HepG2 (cell line): ENCODE measurements at regions not wholly inside any gene's neighbourhood (a gene's known extent, or its start where the extent isn't known, plus 50 kb on each side); places are given as distances from the start of the nearest gene placed in this dataset.
A peak's percentile ranks its signal among the peaks of the same experiment; 100 is the strongest.

Experiments used
- ATAC-seq: fragments of 200-7000 bp; cut with Tn5 transposase; 3 replicates; pipeline ENCODE4 v1.9.1; 2020; ENCODE audit warnings: mild to moderate bottlenecking, moderate library complexity
- BruUV-seq: library from RNA; stranded (reverse); fragments of 400-500 nt; replicated peaks from 2 replicates; lab custom pipeline; 2021; lab: Mats Ljungman, UMichigan
- CTCF ChIA-PET: fragments of 300-600 bp; formaldehyde crosslinking; extraction: SDS; loops from one replicate; lab custom pipeline; 2021; ENCODE audit warnings: low total read pairs, inconsistent platforms, low intra/inter-chr PET ratio; lab: Yijun Ruan, JAX
- POLR2A ChIA-PET: fragments of 350-600 bp; sonication (Branson Sonifier 250); formaldehyde crosslinking; loops from one replicate; lab custom pipeline; 2020; ENCODE audit warnings: antibody characterized with exemption, inconsistent platforms; lab: Yijun Ruan, JAX
- DNase-seq: peaks from one replicate; pipeline ENCODE4 v3.0.0-alpha.2; 2015; ENCODE audit warnings: low spot score
- FAIRE-seq: peaks from 3 replicates; lab custom pipeline; 2011; peaks lifted over from hg19 to GRCh38; lab: Jason Lieb, UNC
- H2AFZ ChIP-seq: one replicate; pipeline ENCODE4 v1.6.1; 2011; ENCODE audit warnings: low read length, inconsistent platforms
- H3K27ac ChIP-seq: fragments of 300-600 bp; 3 replicates; pipeline ENCODE4 v1.8.0; 2011; ENCODE audit warnings: mixed run types, mild to moderate bottlenecking, mixed read lengths, low read length, inconsistent platforms; ENCODE audit not compliant: insufficient read depth; ENCODE audit errors: extremely low read length
- H3K27me3 ChIP-seq, 2 experiments: fragments of 200-600 bp in 1 of 2; 2 replicates in 1 of 2; 3 replicates in 1 of 2; pipeline versions ENCODE4 v1.6.0 to v1.8.0; 2011; ENCODE audit warnings: low read length in 2 of 2, mild to moderate bottlenecking in 2 of 2, moderate library complexity in 2 of 2, inconsistent platforms in 1 of 2; ENCODE audit not compliant: insufficient read depth in 2 of 2, control insufficient read depth in 1 of 2
- H3K36me3 ChIP-seq, 2 experiments: fragments of 200-600 bp in 1 of 2; replicated peaks in 1 of 2; 2 replicates in 1 of 2; 3 replicates in 1 of 2; pipeline versions ENCODE4 v1.5.1 to v1.8.0; 2011; ENCODE audit warnings: low read length in 2 of 2, inconsistent platforms in 1 of 2; ENCODE audit not compliant: insufficient read depth in 2 of 2, control insufficient read depth in 1 of 2
- H3K4me1 ChIP-seq: 2 replicates; pipeline ENCODE4 v1.5.1; 2012; ENCODE audit warnings: low read length, inconsistent platforms; ENCODE audit not compliant: insufficient read depth
- H3K4me2 ChIP-seq: 2 replicates; pipeline ENCODE4 v1.6.0; 2011; ENCODE audit warnings: low read depth, low read length, inconsistent platforms
- H3K4me3 ChIP-seq, 3 experiments: fragments of 200-600 bp in 1 of 3; sonication (generic), shearing (Covaris generic) in 1 of 3; replicated peaks in 1 of 3; 2 replicates each; pipeline ENCODE4 v1.5.1; 2011 to 2016; ENCODE audit warnings: low read length in 3 of 3, inconsistent platforms in 2 of 3, low read depth in 2 of 3, mild to moderate bottlenecking in 2 of 3, control low read depth in 1 of 3, mixed read lengths in 1 of 3; ENCODE audit not compliant: insufficient read depth in 1 of 3
- H3K79me2 ChIP-seq: one replicate; pipeline ENCODE4 v1.6.1; 2011; ENCODE audit warnings: low read length, inconsistent platforms; ENCODE audit not compliant: insufficient read depth
- H3K9ac ChIP-seq: 2 replicates; pipeline ENCODE4 v1.6.0; 2011; ENCODE audit warnings: mild to moderate bottlenecking, low read depth, low read length, inconsistent platforms; ENCODE audit not compliant: insufficient read depth
- H3K9me3 ChIP-seq: 2 replicates; pipeline ENCODE4 v1.5.1; 2012; ENCODE audit warnings: mild to moderate bottlenecking, low read length
- H4K20me1 ChIP-seq: 2 replicates; pipeline ENCODE4 v1.6.0; 2011; ENCODE audit warnings: inconsistent platforms, mild to moderate bottlenecking, low read length, moderate library complexity; ENCODE audit not compliant: insufficient read depth
- CSRNP1 ChIP-seq: sonication (generic); formaldehyde crosslinking; IDR thresholded peaks from 2 replicates; pipeline ENCODE4 v1.8.1; 2023; ENCODE audit warnings: mild to moderate bottlenecking, missing genetic modification reagents
- GPN1 ChIP-seq: sonication (generic); formaldehyde crosslinking; IDR thresholded peaks from 2 replicates; pipeline ENCODE4 v1.5.1; 2020; ENCODE audit warnings: missing genetic modification reagents, borderline replicate concordance
- GZF1 ChIP-seq: sonication (generic); formaldehyde crosslinking; IDR thresholded peaks from 2 replicates; pipeline ENCODE4 v1.5.1; 2020; ENCODE audit warnings: mild to moderate bottlenecking, missing genetic modification reagents
- HBP1 ChIP-seq: IDR thresholded peaks from 2 replicates; pipeline ENCODE4 v1.6.1; 2016; ENCODE audit warnings: low read depth, control low read depth
- HES4 ChIP-seq: sonication (generic); formaldehyde crosslinking; IDR thresholded peaks from 2 replicates; pipeline ENCODE4 v1.9.0; 2021; ENCODE audit warnings: mild to moderate bottlenecking, missing genetic modification reagents, borderline replicate concordance
- MBNL3 ChIP-seq: fragments of 250-450 bp; sonication (Bioruptor Pico); conservative IDR thresholded peaks from 2 replicates; pipeline ENCODE4 v1.8.0; 2022; ENCODE audit warnings: mild to moderate bottlenecking, inconsistent platforms
- NR2C2 ChIP-seq: sonication (generic); formaldehyde crosslinking; IDR thresholded peaks from 2 replicates; pipeline ENCODE4 v1.4.0; 2020; ENCODE audit warnings: missing genetic modification reagents, mild to moderate bottlenecking, moderate library complexity, borderline replicate concordance
- TARDBP ChIP-seq: sonication (generic); formaldehyde crosslinking; IDR thresholded peaks from 2 replicates; pipeline ENCODE4 v1.8.0; 2022; ENCODE audit warnings: mild to moderate bottlenecking, missing genetic modification reagents
- ZBTB33 ChIP-seq: sonication (generic); formaldehyde crosslinking; IDR thresholded peaks from 2 replicates; pipeline ENCODE4 v1.4.0; 2020; ENCODE audit warnings: missing genetic modification reagents
- ZNF770 ChIP-seq: sonication (generic); formaldehyde crosslinking; IDR thresholded peaks from 2 replicates; pipeline ENCODE4 v1.5.0; 2020; ENCODE audit warnings: mild to moderate bottlenecking, missing genetic modification reagents
- ZSCAN22 ChIP-seq: sonication (generic); formaldehyde crosslinking; IDR thresholded peaks from 2 replicates; pipeline ENCODE4 v1.4.0; 2020; ENCODE audit warnings: mild to moderate bottlenecking, missing genetic modification reagents
- WGBS: methylation state at CpG from one replicate; pipeline ENCODE4 v1.1.6; 2017; ENCODE audit warnings: low lambda C conversion rate; 5-methylcytosine and 5-hydroxymethylcytosine counted together
- in situ Hi-C: cut with HindIII; loops from 2 replicates; pipeline ENCODE4 v1.10.0; 2017; ENCODE audit warnings: low pct_unique_long_range_greater_than_20kb; ENCODE audit not compliant: extremely low pct_ligation_motif_present
- intact Hi-C: fragments of 100-400 bp; cut with micrococcal nuclease; formaldehyde crosslinking; loops from one replicate; pipeline ENCODE4 v1.10.0; 2022; ENCODE audit not compliant: unreplicated experiment

GRCh38 chr2:134137182-134137611 is 116.7 kb upstream of the MGAT5 start:
- H3K36me3 ChIP-seq: peaks cover 2 to 4% of the 10 kb centered on the region in 2 experiments; a peak in 1 of 5 replicates
- no peak overlapping the region for H2AFZ ChIP-seq
- no peak overlapping the region for H3K4me2 ChIP-seq
- peaks cover 26% of the 10 kb centered on the region for H3K4me1 ChIP-seq
- no peak for ATAC-seq
- ChIA-PET CTCF (no interaction called here), POLR2A (no interaction called here)
- no peak for FAIRE-seq
- H3K9ac ChIP-seq: no peak overlapping the region
- intact Hi-C loops (no loop called here), in situ Hi-C loops (no loop called here)
- no peaks in the 10 kb centered on the region for H3K27me3 ChIP-seq
- H3K9me3 ChIP-seq: no peaks in the 10 kb centered on the region
- H3K79me2 ChIP-seq: peaks cover 50% of the 10 kb centered on the region
- TF ChIP-seq MBNL3 (CRISPR knock-in tag) (no peak), ZBTB33 (CRISPR knock-in tag) (peak; percentile 54; the same call in 1 of the 2 replicates), GPN1 (CRISPR knock-in tag) (no peak)
- H3K4me3 ChIP-seq: no peak overlapping the region
- no TSS peak for BruUV-seq
- no peak overlapping the region for H3K27ac ChIP-seq
- 100% methylated on average over 5 of the region's 5 CpGs for WGBS
- no peak for DNase-seq
- peaks cover 10% of the 10 kb centered on the region; the same call in 1 of the 2 replicates for H4K20me1 ChIP-seq

- H3K4me2 ChIP-seq: no peak overlapping the region
- POLR2A ChIA-PET: no interaction called here
- WGBS: 96% methylated on average over 2 of the region's 2 CpGs
- no peak overlapping the region for H2AFZ ChIP-seq
- FAIRE-seq (no peak), ATAC-seq (no peak), DNase-seq (no peak)
- H3K27me3 ChIP-seq: no peaks in the 10 kb centered on the region
- in situ Hi-C loops (no loop called here), intact Hi-C loops (no loop called here)
- CTCF ChIA-PET: no interaction called here
- no peak overlapping the region for H3K9ac ChIP-seq
- H3K4me1 ChIP-seq: peaks cover 17% of the 10 kb centered on the region
- H3K79me2 ChIP-seq: peaks cover 59% of the 10 kb centered on the region
- H3K27ac ChIP-seq: no peak overlapping the region
- no peak overlapping the region for H3K4me3 ChIP-seq
- H4K20me1 ChIP-seq: peaks cover 10% of the 10 kb centered on the region; the same call in 1 of the 2 replicates
- H3K36me3 ChIP-seq: peaks cover 2 to 4% of the 10 kb centered on the region in 2 experiments; a peak in 1 of 5 replicates
- BruUV-seq: no TSS peak
- no peaks in the 10 kb centered on the region for H3K9me3 ChIP-seq
- TF ChIP-seq ZNF770 (no peak), ZSCAN22 (CRISPR knock-in tag) (no peak), HBP1 (CRISPR knock-in tag) (no peak), CSRNP1 (CRISPR knock-in tag) (no peak), GZF1 (CRISPR knock-in tag) (no peak), HES4 (CRISPR knock-in tag) (no peak), NR2C2 (no peak), TARDBP (CRISPR knock-in tag) (no peak)
Observed at GRCh38 chr2:134138115-134138514, 115.8 kb upstream of the MGAT5 start.
